Chondrocyte (in vitro differentiated cells): ENCODE measurements at regions not wholly inside any gene's neighbourhood (a gene's known extent, or its start where the extent isn't known, plus 50 kb on each side); places are given as distances from the start of the nearest gene placed in this dataset.
"Not testable (repeated sequence)": the region's sequence is repeated elsewhere in the genome, so short reads cannot be mapped to it uniquely, and the experiment has no call there.

ENCODE experiments used
- DNase-seq: peaks from one replicate; pipeline ENCODE4 v3.0.0; 2021; ENCODE audit warnings: mixed read lengths, low spot score
- H3K27ac Mint-ChIP-seq: one replicate; pipeline ENCODE4 v1.8.0; 2021; ENCODE audit warnings: mild to moderate bottlenecking, moderate library complexity, mixed read lengths; ENCODE audit not compliant: unreplicated experiment
- H3K27me3 Mint-ChIP-seq: 2 replicates; pipeline ENCODE4 v1.8.0; 2021; ENCODE audit warnings: low read depth, mixed read lengths
- H3K36me3 Mint-ChIP-seq: 2 replicates; pipeline ENCODE4 v1.8.0; 2021; ENCODE audit warnings: low read depth, mixed read lengths
- H3K4me1 Mint-ChIP-seq: 2 replicates; pipeline ENCODE4 v1.8.0; 2021; ENCODE audit warnings: low read depth, mild to moderate bottlenecking, mixed read lengths
- H3K4me3 Mint-ChIP-seq: one replicate; pipeline ENCODE4 v1.8.0; 2021; ENCODE audit warnings: mild to moderate bottlenecking, moderate library complexity, mixed read lengths; ENCODE audit not compliant: unreplicated experiment
- H3K9me3 Mint-ChIP-seq: 2 replicates; pipeline ENCODE4 v1.8.0; 2021; ENCODE audit warnings: low read depth, mixed read lengths
- TF ChIP-seq, protein P1 (sequence below): fragments of 200-600 bp; sonication (generic); IDR thresholded peaks from 2 replicates; pipeline ENCODE4 v1.5.0; 2021; ENCODE audit warnings: antibody characterized with exemption, mild to moderate bottlenecking, moderate library complexity

DNA sequence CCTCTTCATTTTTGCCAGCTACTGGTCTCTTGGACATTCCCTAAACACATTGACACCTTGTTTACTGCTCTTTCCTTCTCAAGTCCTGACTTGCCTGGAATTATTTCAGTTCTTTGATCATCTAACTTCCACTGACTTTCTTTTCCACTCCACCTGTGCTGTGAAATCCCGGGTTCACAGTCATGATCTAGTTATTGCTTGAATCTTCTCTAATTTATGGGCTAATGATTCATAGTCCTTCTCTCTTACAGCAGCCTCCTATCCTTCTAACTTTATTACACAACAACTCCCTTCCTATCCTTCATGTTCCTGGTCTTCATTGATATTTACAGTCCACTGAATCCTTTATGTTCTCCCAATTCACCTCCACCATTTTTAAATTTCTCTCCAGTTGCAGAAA is 260.1 kb downstream of the C12orf75 start:
- no peak overlapping the region for H3K4me3 Mint-ChIP-seq
- TF ChIP-seq, protein P1, sequence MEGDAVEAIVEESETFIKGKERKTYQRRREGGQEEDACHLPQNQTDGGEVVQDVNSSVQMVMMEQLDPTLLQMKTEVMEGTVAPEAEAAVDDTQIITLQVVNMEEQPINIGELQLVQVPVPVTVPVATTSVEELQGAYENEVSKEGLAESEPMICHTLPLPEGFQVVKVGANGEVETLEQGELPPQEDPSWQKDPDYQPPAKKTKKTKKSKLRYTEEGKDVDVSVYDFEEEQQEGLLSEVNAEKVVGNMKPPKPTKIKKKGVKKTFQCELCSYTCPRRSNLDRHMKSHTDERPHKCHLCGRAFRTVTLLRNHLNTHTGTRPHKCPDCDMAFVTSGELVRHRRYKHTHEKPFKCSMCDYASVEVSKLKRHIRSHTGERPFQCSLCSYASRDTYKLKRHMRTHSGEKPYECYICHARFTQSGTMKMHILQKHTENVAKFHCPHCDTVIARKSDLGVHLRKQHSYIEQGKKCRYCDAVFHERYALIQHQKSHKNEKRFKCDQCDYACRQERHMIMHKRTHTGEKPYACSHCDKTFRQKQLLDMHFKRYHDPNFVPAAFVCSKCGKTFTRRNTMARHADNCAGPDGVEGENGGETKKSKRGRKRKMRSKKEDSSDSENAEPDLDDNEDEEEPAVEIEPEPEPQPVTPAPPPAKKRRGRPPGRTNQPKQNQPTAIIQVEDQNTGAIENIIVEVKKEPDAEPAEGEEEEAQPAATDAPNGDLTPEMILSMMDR: no peak
- DNase-seq: no peak
- no peaks in the 10 kb centered on the region for H3K36me3 Mint-ChIP-seq
- no peaks in the 10 kb centered on the region for H3K27me3 Mint-ChIP-seq
- peaks cover 8% of the 10 kb centered on the region for H3K4me1 Mint-ChIP-seq
- H3K27ac Mint-ChIP-seq: no peak overlapping the region
- peaks cover 3% of the 10 kb centered on the region for H3K9me3 Mint-ChIP-seq

DNA sequence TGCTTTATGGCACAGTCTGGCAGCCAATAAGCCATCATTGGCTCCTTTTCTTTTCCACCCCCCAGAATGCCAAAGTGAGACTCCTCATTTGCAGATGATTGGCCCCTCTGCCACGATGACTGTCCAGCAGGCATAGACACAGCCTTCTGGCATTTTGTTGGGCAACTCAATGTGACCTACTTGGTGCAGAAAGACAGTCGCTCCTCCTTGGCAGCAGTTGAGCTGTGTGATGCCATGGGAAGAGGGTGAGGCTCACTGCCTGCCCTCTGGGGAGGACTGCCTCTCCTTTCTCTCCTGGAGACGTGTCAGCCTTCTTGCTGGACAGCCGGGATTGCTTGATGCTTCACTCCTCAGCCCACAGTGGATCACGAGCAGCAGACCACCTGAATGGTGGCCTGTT is 264.9 kb downstream of the C12orf75 start:
- peaks cover 6% of the 10 kb centered on the region for H3K9me3 Mint-ChIP-seq
- H3K36me3 Mint-ChIP-seq: no peaks in the 10 kb centered on the region
- H3K27ac Mint-ChIP-seq: no peak overlapping the region
- no peaks in the 10 kb centered on the region for H3K27me3 Mint-ChIP-seq
- H3K4me3 Mint-ChIP-seq: no peak overlapping the region
- TF ChIP-seq, protein P1: no peak
- H3K4me1 Mint-ChIP-seq: peaks cover 12% of the 10 kb centered on the region
- no peak for DNase-seq

DNA sequence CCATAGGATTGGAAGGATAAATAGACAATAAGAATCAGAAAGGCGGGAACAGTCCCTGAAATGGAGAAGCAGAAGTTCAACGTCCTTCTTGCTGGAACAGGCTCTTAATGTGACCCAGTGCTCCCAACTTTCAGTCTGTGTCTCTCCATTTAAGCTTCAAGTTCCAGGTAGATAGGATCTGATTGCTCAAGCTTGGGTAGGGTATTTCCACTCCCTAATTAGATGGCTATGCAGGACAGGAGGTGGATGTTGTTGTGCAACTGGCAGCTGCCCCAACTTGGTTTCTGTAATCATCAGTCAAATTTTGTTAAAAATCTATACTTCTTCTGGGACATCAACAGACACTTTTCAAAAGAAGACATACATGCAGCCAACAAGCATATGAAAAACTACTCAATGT is 266.2 kb downstream of the C12orf75 start:
- Mint-ChIP-seq H3K27ac (no peak overlapping the region), H3K9me3 (peaks cover 6% of the 10 kb centered on the region), H3K27me3 (no peaks in the 10 kb centered on the region), H3K4me3 (no peak overlapping the region), H3K36me3 (no peaks in the 10 kb centered on the region), H3K4me1 (peaks cover 21% of the 10 kb centered on the region)
- TF ChIP-seq, protein P1: no peak
- DNase-seq: no peak

DNA sequence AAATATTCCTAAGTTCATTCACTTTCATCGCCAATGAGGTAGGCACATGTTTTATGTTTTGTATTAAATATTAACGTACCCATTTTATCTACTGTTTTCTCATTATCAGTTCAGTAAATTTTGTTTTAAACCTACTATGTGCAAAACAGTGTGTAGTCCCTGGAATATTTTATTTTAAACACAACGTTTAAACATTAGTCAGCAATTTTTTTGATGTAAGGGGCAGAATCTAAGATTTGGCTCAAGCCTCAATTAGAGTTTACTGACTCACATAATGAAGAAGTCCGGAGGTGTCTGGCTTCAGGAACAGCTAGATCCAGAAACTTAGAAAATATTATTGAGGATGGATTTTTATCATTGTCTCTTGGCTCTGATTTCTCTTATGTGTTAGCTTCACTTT is 267.5 kb downstream of the C12orf75 start:
- H3K4me1 Mint-ChIP-seq: peaks cover 25% of the 10 kb centered on the region
- no peaks in the 10 kb centered on the region for H3K36me3 Mint-ChIP-seq
- TF ChIP-seq, protein P1: no peak
- H3K9me3 Mint-ChIP-seq: peaks cover 6% of the 10 kb centered on the region
- no peaks in the 10 kb centered on the region for H3K27me3 Mint-ChIP-seq
- H3K4me3 Mint-ChIP-seq: no peak overlapping the region
- DNase-seq: no peak
- no peak overlapping the region for H3K27ac Mint-ChIP-seq

DNA sequence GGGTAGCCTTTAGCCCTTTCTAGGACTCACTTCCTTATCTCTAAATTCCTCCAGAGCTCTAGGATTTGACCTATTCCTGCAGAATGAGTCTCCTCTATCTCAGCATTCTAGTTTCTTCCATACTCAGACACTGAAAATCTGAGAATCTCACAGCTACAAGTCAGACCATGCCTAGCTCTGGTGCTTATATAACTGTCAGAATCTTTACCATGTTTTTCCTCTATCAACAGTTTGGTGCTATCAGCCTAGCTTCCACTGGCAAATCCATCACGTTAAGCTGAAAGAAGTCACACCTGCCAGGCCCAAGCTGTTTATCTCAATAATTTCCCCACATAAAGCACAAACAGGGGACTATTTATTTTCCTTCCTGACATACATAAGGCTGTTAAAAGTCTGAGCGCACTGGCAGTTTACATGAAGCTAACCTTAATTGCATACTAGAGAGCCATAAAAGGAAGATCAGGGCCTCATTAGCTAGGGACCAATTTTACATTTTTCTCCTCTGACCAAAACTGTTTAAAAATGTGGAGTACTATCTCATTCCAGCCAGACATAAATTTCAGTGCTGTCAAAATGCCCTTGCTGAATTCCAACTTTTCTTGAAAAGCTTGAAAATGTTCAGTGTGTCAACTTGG is 270.5 kb downstream of the C12orf75 start:
- no peak overlapping the region for H3K4me3 Mint-ChIP-seq
- peak overlapping the region; percentile 9 for H3K27ac Mint-ChIP-seq
- H3K9me3 Mint-ChIP-seq: peaks cover 6% of the 10 kb centered on the region
- TF ChIP-seq, protein P1: no peak
- no peak for DNase-seq
- H3K36me3 Mint-ChIP-seq: no peaks in the 10 kb centered on the region
- no peaks in the 10 kb centered on the region for H3K27me3 Mint-ChIP-seq
- H3K4me1 Mint-ChIP-seq: peaks cover 19% of the 10 kb centered on the region

DNA sequence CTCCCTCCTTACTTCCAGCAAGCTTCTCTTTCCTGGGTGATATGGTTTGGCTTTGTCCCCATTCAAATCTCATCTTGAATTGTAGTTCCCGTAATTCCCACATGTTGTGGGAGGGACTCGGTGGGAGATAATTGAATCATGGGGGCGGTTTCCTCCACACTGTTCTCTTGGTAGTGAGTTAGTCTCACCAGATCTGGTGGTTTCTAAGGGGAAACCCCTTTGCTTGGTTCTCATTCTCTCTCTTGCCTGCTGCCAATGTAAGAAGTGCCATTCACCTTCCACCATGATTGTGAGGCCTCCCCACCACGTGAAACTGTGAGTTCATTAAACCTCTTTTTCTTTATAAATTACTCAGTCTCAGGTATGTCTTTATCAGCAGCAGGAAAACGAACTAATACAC is 271.8 kb downstream of the C12orf75 start:
- H3K4me3 Mint-ChIP-seq, H3K27me3 Mint-ChIP-seq, H3K9me3 Mint-ChIP-seq, H3K36me3 Mint-ChIP-seq, DNase-seq, H3K27ac Mint-ChIP-seq: not testable (repeated sequence)
- peaks cover 14% of the 10 kb centered on the region for H3K4me1 Mint-ChIP-seq

DNA sequence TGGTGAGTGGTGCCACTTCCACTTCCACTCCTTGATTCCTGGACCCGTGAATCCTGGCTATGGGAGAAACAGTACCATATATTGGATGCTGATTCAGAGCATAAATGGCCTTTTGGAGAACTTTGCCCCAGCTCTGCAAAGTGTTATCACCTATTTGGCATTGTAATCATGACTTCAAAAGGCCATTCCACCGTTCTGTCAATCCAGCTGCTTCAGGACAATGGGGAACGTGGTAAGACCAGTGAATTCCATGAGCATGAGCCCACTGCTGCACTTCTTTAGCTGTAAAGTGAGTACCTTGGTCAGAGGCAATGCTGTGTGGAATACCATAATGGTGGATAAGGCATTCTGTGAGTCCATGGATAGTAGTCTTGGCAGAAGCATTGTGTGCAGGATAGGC is 273.8 kb downstream of the C12orf75 start:
- H3K27me3 Mint-ChIP-seq, H3K9me3 Mint-ChIP-seq, H3K4me3 Mint-ChIP-seq, H3K27ac Mint-ChIP-seq, DNase-seq, H3K36me3 Mint-ChIP-seq: not testable (repeated sequence)
- H3K4me1 Mint-ChIP-seq: peaks cover 14% of the 10 kb centered on the region

DNA sequence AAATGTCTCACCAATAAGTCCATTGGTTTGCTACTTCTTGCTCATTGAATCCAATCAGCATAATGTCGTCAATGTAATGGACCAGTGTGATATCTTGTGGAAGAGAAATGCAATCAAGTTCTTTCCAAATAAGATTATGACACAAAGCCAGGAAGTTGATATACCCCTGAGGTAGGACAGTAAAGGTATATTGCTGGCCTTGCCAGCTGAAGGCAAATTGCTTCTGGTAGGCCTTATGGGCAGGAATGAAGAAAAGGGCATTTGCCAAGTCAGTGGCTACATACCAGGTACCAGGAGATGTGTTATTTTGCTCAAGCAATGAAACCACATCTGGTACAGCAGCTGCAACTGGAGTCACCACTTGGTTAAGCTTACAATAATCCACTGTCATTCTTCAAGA is 276.1 kb downstream of the C12orf75 start:
- DNase-seq, H3K36me3 Mint-ChIP-seq, H3K27me3 Mint-ChIP-seq, H3K4me3 Mint-ChIP-seq, H3K27ac Mint-ChIP-seq, H3K4me1 Mint-ChIP-seq, H3K9me3 Mint-ChIP-seq: not testable (repeated sequence)
